Left renal pelvis (tissue), 4 donors: ENCODE measurements at regions not wholly inside any gene's neighbourhood (a gene's known extent, or its start where the extent isn't known, plus 50 kb on each side); places are given as distances from the start of the nearest gene placed in this dataset.

Experiments
- DNase-seq, 4 donors: peaks; one replicate each; pipeline ENCODE4 v3.0.0-alpha.2; 2013; ENCODE audit warnings: low read depth in 4 of 4, low spot score in 3 of 4

DNA sequence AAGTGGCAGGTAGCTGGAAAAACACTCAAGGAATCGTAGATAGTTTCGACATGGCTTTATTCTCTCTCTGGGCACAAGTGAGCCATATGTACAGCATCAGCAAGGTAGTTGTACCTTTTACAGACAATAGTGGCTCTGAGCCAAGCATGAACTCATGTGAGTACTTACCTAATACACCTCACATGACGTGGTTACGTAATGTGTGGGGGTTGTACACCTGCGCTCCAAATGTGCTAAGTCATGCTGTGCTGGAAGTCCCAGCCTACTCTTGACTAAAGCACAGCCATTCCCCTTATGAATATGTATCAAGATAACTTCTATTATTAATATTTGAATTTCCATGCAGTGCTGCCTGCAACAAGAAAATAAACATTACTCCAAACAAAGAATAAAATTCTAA, 78.8 kb upstream of the HMGN3 start:
- no peak for DNase-seq

DNA sequence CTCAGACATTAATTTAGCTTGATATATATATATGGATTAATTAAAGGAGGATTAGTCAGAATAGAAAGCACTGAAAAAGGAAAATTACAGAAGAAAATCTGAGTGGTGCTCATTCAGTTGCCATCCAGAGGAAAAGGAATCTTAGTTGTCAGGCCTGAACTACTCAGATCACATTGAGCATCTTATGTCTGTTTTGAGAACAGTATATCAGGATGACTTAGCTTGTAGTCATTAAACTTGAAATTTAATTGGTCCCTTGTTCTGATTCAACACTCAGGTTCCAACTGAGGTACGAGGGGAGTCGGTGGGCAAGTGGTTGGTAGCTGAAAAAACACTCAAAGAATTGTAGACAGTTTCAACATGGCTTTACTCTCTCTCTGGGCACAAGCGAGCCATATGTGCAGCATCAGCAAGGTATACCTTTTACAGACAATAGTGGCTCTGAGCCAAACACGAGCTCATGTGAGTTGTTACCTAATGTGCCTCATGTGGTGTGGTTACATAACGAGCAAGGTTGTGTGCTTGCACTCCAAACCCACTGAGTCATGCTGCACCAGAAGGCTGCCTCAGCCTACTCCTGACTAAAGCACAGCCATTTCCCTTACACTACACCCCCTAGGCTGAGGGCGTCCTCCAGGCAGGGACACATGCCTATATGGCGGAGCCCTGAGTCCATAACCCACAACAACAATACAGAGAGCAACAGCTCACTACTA, 73.0 kb upstream of the HMGN3 start:
- no peak for DNase-seq

DNA sequence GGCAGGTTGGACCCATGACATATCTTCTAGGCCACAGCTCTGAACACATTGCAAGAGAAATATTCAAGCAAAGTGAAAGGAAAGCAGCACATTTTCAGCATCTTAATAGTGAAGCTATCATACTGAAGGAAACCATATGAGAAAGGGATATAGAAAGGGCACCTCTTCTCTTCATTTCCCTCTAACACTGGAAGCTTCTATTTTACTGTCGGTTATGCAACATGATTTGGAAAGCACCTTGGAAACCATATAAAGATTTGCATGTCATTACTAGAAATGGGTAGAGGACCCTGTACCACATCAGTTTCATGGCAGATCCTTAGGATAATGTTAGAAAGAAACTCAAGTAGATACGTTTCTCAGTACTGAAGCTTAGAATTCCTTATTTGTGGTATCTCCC, 70.5 kb upstream of the HMGN3 start:
- no peak for DNase-seq

DNA sequence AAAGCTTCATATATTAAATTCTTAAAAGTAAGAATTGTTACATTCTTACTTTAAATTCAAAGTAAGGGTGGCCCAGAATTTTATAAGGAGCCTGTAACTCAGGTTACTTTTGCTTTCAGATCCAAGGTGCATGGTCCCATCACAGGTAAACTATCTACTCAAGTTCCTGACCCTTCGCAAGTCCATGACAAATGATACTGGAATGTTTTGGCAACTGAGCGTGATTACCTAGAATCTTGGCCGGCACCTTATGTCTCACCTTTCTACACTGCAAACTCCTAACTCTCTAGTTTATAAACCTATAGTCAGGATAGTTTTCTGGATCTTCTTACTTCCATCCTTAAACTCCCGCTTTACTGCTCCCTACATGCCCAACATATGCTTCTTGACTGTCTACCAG, 67.9 kb upstream of the HMGN3 start:
- no peak for DNase-seq

DNA sequence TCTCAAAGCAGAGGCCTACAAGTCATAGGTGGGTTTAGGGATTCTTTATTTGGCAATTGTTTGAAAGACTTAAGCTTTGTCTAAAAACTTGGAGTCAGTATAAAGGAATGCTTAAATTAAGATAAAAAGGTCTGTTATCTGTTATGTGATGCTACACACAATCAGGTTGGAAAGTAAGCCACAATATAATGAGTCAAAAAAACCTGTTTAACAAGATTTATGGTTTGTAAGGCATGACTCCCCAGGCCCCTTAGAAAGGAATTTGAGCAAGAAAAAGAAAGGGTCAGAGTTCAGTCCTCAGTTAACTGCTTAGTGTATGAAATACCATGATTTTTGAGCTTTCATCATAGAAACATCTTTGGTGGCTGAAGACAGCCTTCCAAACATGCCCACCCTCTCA, 66.8 kb upstream of the HMGN3 start:
- DNase-seq: no peak

DNA sequence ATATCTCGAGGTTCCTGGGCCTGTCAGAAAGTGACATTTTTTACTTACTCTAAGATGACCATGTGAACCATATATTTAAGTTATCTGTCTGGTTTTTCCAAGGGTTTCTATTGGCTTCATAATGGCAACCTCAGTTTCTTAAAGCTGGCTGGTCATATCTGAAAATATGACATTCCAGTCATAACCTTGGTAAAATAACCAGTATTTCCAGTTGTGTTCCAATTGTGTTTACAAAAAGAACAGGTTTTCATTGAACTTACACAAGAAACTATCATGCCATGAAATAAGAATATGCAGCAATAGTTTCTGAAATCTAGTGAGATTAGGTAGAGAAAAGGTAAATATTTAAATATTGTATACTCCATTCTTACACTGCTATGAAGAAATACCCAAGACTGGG, 61.7 kb upstream of the HMGN3 start:
- DNase-seq: no peak
